Kidney (tissue), 13 donors: ENCODE measurements at regions not wholly inside any gene's neighbourhood (a gene's known extent, or its start where the extent isn't known, plus 50 kb on each side); places are given as distances from the start of the nearest gene placed in this dataset.

ENCODE experiments used
- DNase-seq, 5 donors: peaks; one replicate each; pipeline ENCODE4 v3.0.0-alpha.2; 2013 to 2020
- FAIRE-seq: peaks from 2 replicates; lab custom pipeline; 2012; peaks lifted over from hg19 to GRCh38; lab: Jason Lieb, UNC
- H3K27ac ChIP-seq, 2 donors: one replicate each; pipeline ENCODE4 v1.7.0; 2013; ENCODE audit warnings: low read depth in 2 of 2, low read length in 2 of 2, inconsistent platforms in 1 of 2
- H3K27me3 ChIP-seq: one replicate; pipeline ENCODE4 v1.7.1; 2013; ENCODE audit warnings: low read length, inconsistent platforms; ENCODE audit not compliant: control insufficient read depth, insufficient read depth
- H3K36me3 ChIP-seq, 3 donors: one replicate each; pipeline versions ENCODE4 v1.7.0 to v1.7.1; 2013; ENCODE audit warnings: low read length in 3 of 3, control low read depth in 1 of 3, inconsistent platforms in 1 of 3; ENCODE audit not compliant: insufficient read depth in 3 of 3, control insufficient read depth in 2 of 3
- H3K4me1 ChIP-seq, 3 donors: one replicate each; pipeline versions ENCODE4 v1.7.0 to v1.7.1; 2013; ENCODE audit warnings: low read length in 3 of 3, inconsistent platforms in 1 of 3, low read depth in 1 of 3; ENCODE audit not compliant: control insufficient read depth in 2 of 3, insufficient read depth in 2 of 3
- H3K4me3 ChIP-seq, 3 donors: one replicate each; pipeline versions ENCODE4 v1.7.0 to v1.8.1; 2013; ENCODE audit warnings: low read length in 3 of 3, control low read depth in 1 of 3, inconsistent platforms in 1 of 3
- H3K9ac ChIP-seq, 3 donors: one replicate each; pipeline versions ENCODE4 v1.7.0 to v1.7.1; 2013; ENCODE audit warnings: low read length in 3 of 3, control low read depth in 1 of 3, inconsistent platforms in 1 of 3
- H3K9me3 ChIP-seq, 3 donors: one replicate each; pipeline versions ENCODE4 v1.7.0 to v1.7.1; 2013; ENCODE audit warnings: low read length in 3 of 3, control low read depth in 1 of 3, inconsistent platforms in 1 of 3; ENCODE audit not compliant: control insufficient read depth in 2 of 3, insufficient read depth in 1 of 3
- intact Hi-C: fragments of 100-400 bp; cut with DNase I; formaldehyde crosslinking; loops from one replicate; pipeline ENCODE4 v1.11.1; 2022
- TF ChIP-seq, protein P1 (sequence below): IDR thresholded peaks from 3 replicates; pipeline ENCODE4 v1.5.1; 2012; ENCODE audit warnings: mild to moderate bottlenecking, moderate library complexity, borderline replicate concordance; ENCODE audit not compliant: insufficient read depth; ENCODE audit errors: extremely low read depth
- donor health status: control.
- donor health status: control.
- donor health status: control.
- donor health status: control.
- donor health status: control.
- donor health status: DM: yes; HTN: yes; CAD: no.
- donor health status: Normal renal cell carcinoma (clear cell type).

- Histone ChIP-seq H3K4me1 (peaks cover 0 to 3% (median 0%) of the 10 kb centered on the region in 3 donors), H3K36me3 (no peaks in the 10 kb centered on the region), H3K9me3 (no peaks in the 10 kb centered on the region), H3K4me3 (no peak overlapping the region), H3K27ac (no peak overlapping the region), H3K9ac (no peak overlapping the region), H3K27me3 (no peaks in the 10 kb centered on the region)
- FAIRE-seq (no peak), DNase-seq (no peak)
- TF ChIP-seq, protein P1, sequence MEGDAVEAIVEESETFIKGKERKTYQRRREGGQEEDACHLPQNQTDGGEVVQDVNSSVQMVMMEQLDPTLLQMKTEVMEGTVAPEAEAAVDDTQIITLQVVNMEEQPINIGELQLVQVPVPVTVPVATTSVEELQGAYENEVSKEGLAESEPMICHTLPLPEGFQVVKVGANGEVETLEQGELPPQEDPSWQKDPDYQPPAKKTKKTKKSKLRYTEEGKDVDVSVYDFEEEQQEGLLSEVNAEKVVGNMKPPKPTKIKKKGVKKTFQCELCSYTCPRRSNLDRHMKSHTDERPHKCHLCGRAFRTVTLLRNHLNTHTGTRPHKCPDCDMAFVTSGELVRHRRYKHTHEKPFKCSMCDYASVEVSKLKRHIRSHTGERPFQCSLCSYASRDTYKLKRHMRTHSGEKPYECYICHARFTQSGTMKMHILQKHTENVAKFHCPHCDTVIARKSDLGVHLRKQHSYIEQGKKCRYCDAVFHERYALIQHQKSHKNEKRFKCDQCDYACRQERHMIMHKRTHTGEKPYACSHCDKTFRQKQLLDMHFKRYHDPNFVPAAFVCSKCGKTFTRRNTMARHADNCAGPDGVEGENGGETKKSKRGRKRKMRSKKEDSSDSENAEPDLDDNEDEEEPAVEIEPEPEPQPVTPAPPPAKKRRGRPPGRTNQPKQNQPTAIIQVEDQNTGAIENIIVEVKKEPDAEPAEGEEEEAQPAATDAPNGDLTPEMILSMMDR, result no peak
- intact Hi-C loops, result no loop called here
Measured at GRCh38 chr5:57318251-57318650, 144.4 kb downstream of the GPBP1 start.

DNA sequence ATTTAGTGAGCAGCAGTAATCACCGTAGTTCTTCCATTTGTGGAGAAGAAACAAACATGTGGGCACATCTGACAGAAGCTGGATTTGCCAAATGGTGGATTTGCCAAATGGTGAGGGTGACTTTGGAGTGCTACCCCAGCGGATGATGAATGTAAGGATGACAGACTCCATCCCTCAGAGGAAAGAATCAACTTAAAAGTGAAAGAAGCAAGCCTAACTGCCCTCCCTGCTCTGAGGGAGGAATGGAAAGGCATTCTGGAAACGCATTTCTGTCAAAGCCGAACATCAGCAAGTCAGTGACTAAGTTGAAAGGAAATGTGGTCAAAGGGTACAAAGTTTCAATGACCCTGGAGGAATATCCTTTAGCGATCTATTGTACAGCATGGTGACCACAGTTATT lies 143.5 kb downstream of the GPBP1 start:
- H3K4me1 ChIP-seq, result peaks cover 0 to 3% (median 0%) of the 10 kb centered on the region in 3 donors
- TF ChIP-seq, protein P1, result no peak
- no peaks in the 10 kb centered on the region for H3K27me3 ChIP-seq
- no peaks in the 10 kb centered on the region for H3K36me3 ChIP-seq
- peak overlapping the region in 1 of 2 donors; percentile 9 for H3K27ac ChIP-seq
- FAIRE-seq (no peak), DNase-seq (peak in 1 of 5 donors; percentile 26)
- H3K4me3 ChIP-seq, result no peak overlapping the region
- H3K9me3 ChIP-seq, result no peaks in the 10 kb centered on the region
- H3K9ac ChIP-seq, result no peak overlapping the region
- intact Hi-C loops, result no loop called here

DNA sequence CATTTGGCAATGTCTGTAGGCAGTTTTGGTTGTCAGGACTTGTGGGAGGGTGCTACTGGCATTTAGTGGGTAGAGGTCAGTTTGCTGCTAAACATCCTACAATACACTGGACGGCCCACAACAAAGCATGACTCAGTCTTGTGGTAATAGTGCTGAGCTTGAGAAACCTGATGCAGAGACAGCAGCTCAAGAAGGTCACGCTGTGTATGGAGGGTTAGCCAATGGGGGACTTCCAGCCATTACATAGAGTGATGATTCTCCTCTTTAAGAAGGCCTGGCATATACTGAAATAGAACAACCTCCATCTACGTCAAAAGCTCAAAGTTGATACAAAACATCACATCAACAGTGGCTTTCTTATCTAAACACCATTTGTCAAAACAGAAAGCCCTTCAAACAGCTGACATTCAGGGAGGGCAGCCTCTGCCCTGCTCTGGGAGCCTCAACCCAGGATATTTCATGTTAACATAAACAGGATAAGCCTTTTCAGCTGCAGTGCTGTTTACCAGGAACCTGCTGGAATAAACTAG lies 143.0 kb downstream of the GPBP1 start:
- TF ChIP-seq, protein P1, result no peak
- Histone ChIP-seq H3K27ac (peak overlapping the region in 1 of 2 donors; percentile 9), H3K4me3 (no peak overlapping the region), H3K27me3 (no peaks in the 10 kb centered on the region), H3K4me1 (peaks cover 0 to 3% (median 0%) of the 10 kb centered on the region in 3 donors), H3K9me3 (no peaks in the 10 kb centered on the region), H3K9ac (no peak overlapping the region), H3K36me3 (no peaks in the 10 kb centered on the region)
- no peak for FAIRE-seq
- DNase-seq, result peak in 1 of 5 donors; percentile 37
- intact Hi-C loops, result no loop called here

- intact Hi-C loops, result no loop called here
- H3K4me3 ChIP-seq, result no peak overlapping the region
- DNase-seq (no peak), FAIRE-seq (no peak)
- TF ChIP-seq, protein P1, result no peak
- H3K27ac ChIP-seq, result no peak overlapping the region
- no peak overlapping the region for H3K9ac ChIP-seq
- H3K36me3 ChIP-seq, result no peaks in the 10 kb centered on the region
- H3K9me3 ChIP-seq, result no peaks in the 10 kb centered on the region
- H3K4me1 ChIP-seq, result peaks cover 0 to 3% (median 0%) of the 10 kb centered on the region in 3 donors
- no peaks in the 10 kb centered on the region for H3K27me3 ChIP-seq
Measured at GRCh38 chr5:57315941-57316340, 142.1 kb downstream of the GPBP1 start.
